ENCODE measurements at regions not wholly inside any gene's neighbourhood (a gene's known extent, or its start where the extent isn't known, plus 50 kb on each side); places are given as distances from the start of the nearest gene placed in this dataset.

DNA sequence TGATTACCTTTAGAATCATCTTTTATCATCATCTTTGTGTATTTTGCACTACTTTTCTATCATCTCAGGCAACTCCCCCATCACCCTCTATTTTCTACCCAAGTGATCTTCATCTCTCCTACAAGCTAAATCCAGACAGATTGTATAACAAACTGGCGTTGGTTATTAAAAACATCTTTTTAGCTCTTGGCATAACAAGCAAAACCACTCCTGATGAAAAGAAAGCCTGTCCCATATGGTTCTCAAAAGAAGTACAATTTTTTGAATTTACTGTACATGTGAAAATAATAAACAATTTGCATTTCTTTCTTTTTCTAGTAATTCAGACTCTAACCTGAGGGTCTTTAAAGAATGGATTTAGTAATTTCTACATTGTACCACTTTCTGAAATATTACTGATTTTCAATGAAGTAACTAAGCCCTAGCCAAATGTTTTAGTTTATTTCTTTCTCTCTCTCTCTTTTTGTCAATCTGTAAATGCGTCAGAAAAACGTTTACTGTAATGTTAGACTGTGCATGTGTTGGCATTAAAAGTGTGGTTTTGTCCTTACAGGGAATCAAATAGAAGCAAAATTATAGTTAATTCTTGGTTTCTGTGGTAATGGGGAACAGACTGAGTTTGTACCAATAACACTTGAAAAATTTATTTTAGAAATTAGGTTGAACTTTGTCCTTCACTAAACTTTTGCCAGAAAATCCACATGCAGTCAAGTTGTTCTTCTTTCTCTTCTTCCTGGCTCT lies 52.5 kb upstream of the RPS23 start:
- TF ChIP-seq, protein P1, sequence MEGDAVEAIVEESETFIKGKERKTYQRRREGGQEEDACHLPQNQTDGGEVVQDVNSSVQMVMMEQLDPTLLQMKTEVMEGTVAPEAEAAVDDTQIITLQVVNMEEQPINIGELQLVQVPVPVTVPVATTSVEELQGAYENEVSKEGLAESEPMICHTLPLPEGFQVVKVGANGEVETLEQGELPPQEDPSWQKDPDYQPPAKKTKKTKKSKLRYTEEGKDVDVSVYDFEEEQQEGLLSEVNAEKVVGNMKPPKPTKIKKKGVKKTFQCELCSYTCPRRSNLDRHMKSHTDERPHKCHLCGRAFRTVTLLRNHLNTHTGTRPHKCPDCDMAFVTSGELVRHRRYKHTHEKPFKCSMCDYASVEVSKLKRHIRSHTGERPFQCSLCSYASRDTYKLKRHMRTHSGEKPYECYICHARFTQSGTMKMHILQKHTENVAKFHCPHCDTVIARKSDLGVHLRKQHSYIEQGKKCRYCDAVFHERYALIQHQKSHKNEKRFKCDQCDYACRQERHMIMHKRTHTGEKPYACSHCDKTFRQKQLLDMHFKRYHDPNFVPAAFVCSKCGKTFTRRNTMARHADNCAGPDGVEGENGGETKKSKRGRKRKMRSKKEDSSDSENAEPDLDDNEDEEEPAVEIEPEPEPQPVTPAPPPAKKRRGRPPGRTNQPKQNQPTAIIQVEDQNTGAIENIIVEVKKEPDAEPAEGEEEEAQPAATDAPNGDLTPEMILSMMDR (IDR thresholded peaks at IDR 0.05; ENCODE audit: unreplicated experiment in 3 of 3), result no peak
- no peak overlapping the region for H3K4me3 Mint-ChIP-seq
- no peaks in the 10 kb centered on the region for H3K36me3 Mint-ChIP-seq (ENCODE audit: low read depth)
- no peak overlapping the region for H3K27ac Mint-ChIP-seq
- H3K27me3 Mint-ChIP-seq (ENCODE audit: low read depth), result no peaks in the 10 kb centered on the region
- H3K9me3 Mint-ChIP-seq, result peaks cover 4% of the 10 kb centered on the region
- peaks cover 13% of the 10 kb centered on the region for H3K4me1 Mint-ChIP-seq

DNA sequence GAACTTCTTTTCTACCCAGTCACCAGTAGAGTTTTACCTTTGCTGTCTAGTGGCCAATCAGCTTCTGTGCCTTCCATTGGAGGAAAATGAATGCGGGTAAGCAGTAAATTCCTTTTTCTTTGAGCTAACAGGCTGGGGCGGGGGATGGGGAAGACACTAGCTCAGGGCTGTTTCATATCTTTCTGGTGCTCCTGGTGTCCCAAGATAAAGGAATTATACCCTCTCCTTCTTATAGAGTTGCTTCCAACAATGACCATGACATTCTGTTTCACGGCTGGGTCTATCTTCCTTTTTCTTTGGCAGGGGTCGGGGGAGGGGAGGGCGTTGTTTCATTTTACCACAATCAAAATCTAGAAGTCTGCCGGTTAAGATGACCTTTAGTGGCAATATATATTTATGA lies 51.2 kb upstream of the RPS23 start:
- H3K27ac Mint-ChIP-seq, result no peak overlapping the region
- H3K4me1 Mint-ChIP-seq, result peaks cover 2% of the 10 kb centered on the region
- TF ChIP-seq, protein P1 (IDR thresholded peaks at IDR 0.05; ENCODE audit: unreplicated experiment in 3 of 3), result no peak
- H3K4me3 Mint-ChIP-seq, result no peak overlapping the region
- no peaks in the 10 kb centered on the region for H3K36me3 Mint-ChIP-seq (ENCODE audit: low read depth)
- H3K27me3 Mint-ChIP-seq (ENCODE audit: low read depth), result no peaks in the 10 kb centered on the region
- H3K9me3 Mint-ChIP-seq, result peaks cover 4% of the 10 kb centered on the region

All from nephron (organoid).